KMS-11 (cell line): ENCODE measurements at regions not wholly inside any gene's neighbourhood (a gene's known extent, or its start where the extent isn't known, plus 50 kb on each side); places are given as distances from the start of the nearest gene placed in this dataset.
"Not testable (repeated sequence)": the region's sequence is repeated elsewhere in the genome, so short reads cannot be mapped to it uniquely, and the experiment has no call there.

Experiments used
- H2AFZ ChIP-seq: fragments of 200-600 bp; sonication (generic); 2 replicates; pipeline ENCODE4 v1.6.1; 2016; ENCODE audit warnings: antibody characterized with exemption, mixed run types, low read depth
- H3K27ac ChIP-seq: fragments of 200-600 bp; sonication (generic); 2 replicates; pipeline ENCODE4 v1.6.1; 2016; ENCODE audit warnings: mild to moderate bottlenecking, mixed run types
- H3K27me3 ChIP-seq: fragments of 200-600 bp; sonication (generic); 2 replicates; pipeline ENCODE4 v1.6.1; 2017; ENCODE audit warnings: mild to moderate bottlenecking, low read depth, mixed run types, moderate library complexity; ENCODE audit not compliant: insufficient read depth
- H3K36me3 ChIP-seq: fragments of 200-600 bp; sonication (generic); 2 replicates; pipeline ENCODE4 v1.6.1; 2017; ENCODE audit warnings: mild to moderate bottlenecking, mixed run types; ENCODE audit not compliant: insufficient read depth
- H3K4me1 ChIP-seq: fragments of 200-600 bp; sonication (generic); 2 replicates; pipeline ENCODE4 v1.6.1; 2016; ENCODE audit warnings: mild to moderate bottlenecking, low read depth, mixed run types; ENCODE audit not compliant: poor library complexity, severe bottlenecking
- H3K4me2 ChIP-seq: fragments of 200-600 bp; sonication (generic); 2 replicates; pipeline ENCODE4 v1.7.0; 2016; ENCODE audit warnings: mild to moderate bottlenecking, mixed run types
- H3K4me3 ChIP-seq: fragments of 200-600 bp; sonication (generic); IDR thresholded peaks from 2 replicates; pipeline ENCODE4 v1.6.1; 2017; ENCODE audit warnings: low read depth, low read length, mixed read lengths; ENCODE audit not compliant: insufficient read depth
- H3K79me2 ChIP-seq: fragments of 200-600 bp; sonication (generic); 2 replicates; pipeline ENCODE4 v1.6.1; 2016; ENCODE audit warnings: low read depth, mixed run types; ENCODE audit not compliant: insufficient read depth
- H3K9ac ChIP-seq: fragments of 200-600 bp; sonication (generic); 2 replicates; pipeline ENCODE4 v1.6.1; 2016; ENCODE audit warnings: mild to moderate bottlenecking, mixed run types
- H4K20me1 ChIP-seq: fragments of 200-600 bp; sonication (generic); 2 replicates; pipeline ENCODE4 v1.6.1; 2016; ENCODE audit warnings: mild to moderate bottlenecking, mixed run types; ENCODE audit not compliant: insufficient read depth
- CTCF ChIP-seq: fragments of 200-600 bp; sonication (generic); conservative IDR thresholded peaks from 2 replicates; pipeline ENCODE4 v1.6.1; 2017; ENCODE audit warnings: low read depth, mild to moderate bottlenecking, antibody characterized with exemption, low read length, moderate library complexity, mixed read lengths

DNA sequence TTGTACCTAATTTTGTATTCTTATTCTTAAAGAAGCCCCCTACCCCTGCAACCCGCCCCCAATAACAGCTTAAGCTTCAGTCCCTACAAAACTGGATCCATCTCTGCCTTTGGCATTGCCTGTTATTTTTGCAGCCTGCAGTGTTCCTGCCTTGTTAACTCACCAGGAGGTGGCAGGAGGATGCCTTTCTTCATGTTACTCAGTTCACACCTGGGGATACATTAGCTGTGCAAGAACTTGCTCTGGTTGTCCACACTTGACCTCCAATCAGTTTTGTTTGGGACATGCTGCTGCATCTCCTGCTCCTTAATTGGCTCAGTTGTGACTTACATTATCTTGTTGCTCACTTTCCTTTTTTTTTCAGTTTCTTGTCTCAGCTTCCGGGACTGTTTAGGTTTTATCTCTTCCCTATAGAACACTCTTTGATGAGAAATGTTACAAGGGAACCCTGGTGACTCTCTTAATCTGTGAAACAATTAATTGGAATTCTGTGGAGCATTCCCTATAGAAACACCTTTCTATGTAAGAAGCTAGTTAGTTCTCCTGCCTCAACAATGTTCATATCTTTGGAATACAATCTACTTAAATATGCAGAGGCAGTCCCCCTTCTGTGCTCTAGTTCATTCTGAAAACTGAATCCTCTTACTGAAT is 467.7 kb upstream of the ACO1 start:
- H3K79me2 ChIP-seq = no peaks in the 10 kb centered on the region
- no peaks in the 10 kb centered on the region for H3K36me3 ChIP-seq
- H2AFZ ChIP-seq = no peak overlapping the region
- H3K4me1 ChIP-seq = no peaks in the 10 kb centered on the region
- H3K9ac ChIP-seq = no peak overlapping the region
- no peaks in the 10 kb centered on the region for H4K20me1 ChIP-seq
- TF ChIP-seq CTCF = no peak
- no peak overlapping the region for H3K4me2 ChIP-seq
- H3K27me3 ChIP-seq = no peaks in the 10 kb centered on the region
- H3K27ac ChIP-seq = no peak overlapping the region
- H3K4me3 ChIP-seq = no peak overlapping the region

- not testable (repeated sequence) for H3K27ac ChIP-seq, H3K36me3 ChIP-seq, H3K79me2 ChIP-seq, H3K9ac ChIP-seq, H3K27me3 ChIP-seq, H3K4me2 ChIP-seq, H3K4me3 ChIP-seq, H3K4me1 ChIP-seq, H4K20me1 ChIP-seq, H2AFZ ChIP-seq
These were observed 446.7 kb upstream of the ACO1 start for GRCh38 chr9:31937737-31938136.

- no peak for TF ChIP-seq CTCF
- H3K9ac ChIP-seq = no peak overlapping the region
These were observed 433.7 kb upstream of the ACO1 start for GRCh38 chr9:31950756-31951155.

GRCh38 chr9:31958572-31958971 is 425.9 kb upstream of the ACO1 start:
- no peaks in the 10 kb centered on the region for H3K79me2 ChIP-seq
- no peaks in the 10 kb centered on the region for H3K4me1 ChIP-seq
- no peak for TF ChIP-seq CTCF
- no peak overlapping the region for H3K27ac ChIP-seq
- H3K4me2 ChIP-seq = no peak overlapping the region
- no peak overlapping the region for H3K4me3 ChIP-seq
- H2AFZ ChIP-seq = no peak overlapping the region
- peaks cover 2% of the 10 kb centered on the region; the same call in 1 of the 2 replicates for H3K36me3 ChIP-seq
- H3K9ac ChIP-seq = no peak overlapping the region
- H3K27me3 ChIP-seq = no peaks in the 10 kb centered on the region
- H4K20me1 ChIP-seq = no peaks in the 10 kb centered on the region

More at GRCh38 chr9:31950756-31951155, 433.7 kb upstream of the ACO1 start:
- no peaks in the 10 kb centered on the region for H3K4me1 ChIP-seq
- no peaks in the 10 kb centered on the region for H3K36me3 ChIP-seq
- H3K27ac ChIP-seq = no peak overlapping the region
- no peak overlapping the region for H2AFZ ChIP-seq
- no peaks in the 10 kb centered on the region for H3K79me2 ChIP-seq
- no peaks in the 10 kb centered on the region for H3K27me3 ChIP-seq
- H4K20me1 ChIP-seq = no peaks in the 10 kb centered on the region
- H3K4me3 ChIP-seq = no peak overlapping the region
- H3K4me2 ChIP-seq = no peak overlapping the region

DNA sequence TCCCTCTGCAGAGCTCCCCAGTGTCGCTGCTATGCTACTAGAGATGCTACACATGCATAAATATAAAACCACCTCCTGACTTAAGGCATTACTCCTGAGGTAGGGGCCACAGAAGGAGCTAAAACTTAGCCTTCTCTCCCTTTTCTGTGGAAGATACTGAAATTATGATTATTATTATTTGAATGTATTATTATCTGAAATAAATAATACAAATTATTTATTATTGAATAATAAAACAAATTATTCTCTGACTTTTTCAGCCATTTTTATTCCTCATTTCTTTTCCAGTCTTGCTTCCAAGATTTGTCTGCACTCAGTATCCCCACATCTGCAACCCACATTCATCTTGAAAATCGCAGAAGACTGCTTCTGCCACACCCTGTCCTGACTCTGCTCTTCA is 414.9 kb upstream of the ACO1 start:
- Histone ChIP-seq H3K4me2 (no peak overlapping the region), H3K4me1 (no peaks in the 10 kb centered on the region), H4K20me1 (no peaks in the 10 kb centered on the region), H3K4me3 (no peak overlapping the region), H3K9ac (no peak overlapping the region), H3K36me3 (no peaks in the 10 kb centered on the region), H3K27me3 (no peaks in the 10 kb centered on the region), H3K79me2 (no peaks in the 10 kb centered on the region), H2AFZ (no peak overlapping the region), H3K27ac (no peak overlapping the region)
- TF ChIP-seq CTCF = no peak
